DOHH2 (cell line): ENCODE measurements at regions not wholly inside any gene's neighbourhood (a gene's known extent, or its start where the extent isn't known, plus 50 kb on each side); places are given as distances from the start of the nearest gene placed in this dataset.

ENCODE experiments used
- CTCF ChIP-seq: fragments of 200-600 bp; sonication (generic); IDR thresholded peaks from one replicate; pipeline ENCODE4 v1.5.1; 2014; ENCODE audit warnings: antibody characterized with exemption, mild to moderate bottlenecking, low read depth, low read length; ENCODE audit not compliant: poor library complexity, severe bottlenecking
- EZH2phosphoT487 ChIP-seq: fragments of 200-600 bp; sonication (generic); IDR thresholded peaks from 2 replicates; pipeline ENCODE4 v1.6.1; 2017; ENCODE audit warnings: borderline replicate concordance, mild to moderate bottlenecking, antibody characterized with exemption, low read length, moderate library complexity, mixed read lengths

- TF ChIP-seq EZH2phosphoT487 (no peak), CTCF (no peak)
Observed at GRCh38 chr3:24828011-24828410, 333.4 kb upstream of the THRB start.
